CD14-positive monocyte (primary cell): ENCODE measurements at regions not wholly inside any gene's neighbourhood (a gene's known extent, or its start where the extent isn't known, plus 50 kb on each side); places are given as distances from the start of the nearest gene placed in this dataset.

Source experiments
- DNase-seq, 3 donors: peaks; one replicate each; pipeline ENCODE4 v3.0.0-alpha.2; 2011 to 2022
- H2AFZ ChIP-seq: 2 replicates; pipeline ENCODE4 v1.6.0; 2012; ENCODE audit warnings: mild to moderate bottlenecking, low read depth, low read length, inconsistent platforms; ENCODE audit not compliant: insufficient read depth, poor library complexity, severe bottlenecking
- H3K27ac ChIP-seq, 2 donors: 1 replicate in 1 of 2; 2 replicates in 1 of 2; pipeline ENCODE4 v1.5.1; 2012 to 2013; ENCODE audit warnings: low read length in 2 of 2, control low read depth in 1 of 2, inconsistent platforms in 1 of 2, low read depth in 1 of 2, mild to moderate bottlenecking in 1 of 2
- H3K27me3 ChIP-seq, 2 donors: one replicate each; pipeline versions ENCODE4 v1.6.0 to v1.6.1; 2011 to 2013; ENCODE audit warnings: low read length in 2 of 2; ENCODE audit not compliant: control insufficient read depth in 2 of 2, insufficient read depth in 2 of 2
- H3K36me3 ChIP-seq, 2 donors: replicated peaks in 1 of 2; 1 replicate in 1 of 2; 2 replicates in 1 of 2; pipeline versions ENCODE4 v1.5.1 to v1.6.1; 2012 to 2013; ENCODE audit warnings: low read length in 2 of 2, control low read depth in 1 of 2, inconsistent platforms in 1 of 2, mild to moderate bottlenecking in 1 of 2; ENCODE audit not compliant: insufficient read depth in 2 of 2, control insufficient read depth in 1 of 2
- H3K4me1 ChIP-seq, 2 donors: 1 replicate in 1 of 2; 2 replicates in 1 of 2; pipeline versions ENCODE4 v1.5.1 to v1.6.1; 2012 to 2013; ENCODE audit warnings: low read length in 2 of 2, control low read depth in 1 of 2, inconsistent platforms in 1 of 2, mild to moderate bottlenecking in 1 of 2, moderate library complexity in 1 of 2; ENCODE audit not compliant: insufficient read depth in 2 of 2, control insufficient read depth in 1 of 2
- H3K4me2 ChIP-seq: replicated peaks from 2 replicates; pipeline ENCODE3; 2012; ENCODE audit warnings: low read length, moderate library complexity, mild to moderate bottlenecking; ENCODE audit not compliant: poor library complexity, severe bottlenecking; ENCODE audit errors: extremely low read depth
- H3K4me3 ChIP-seq, 3 experiments: fragments of 200-600 bp in 1 of 3; sonication (generic) in 1 of 3; replicated peaks in 1 of 3; 1 replicate in 2 of 3; 2 replicates in 1 of 3; pipeline ENCODE4 v1.5.1; 2011 to 2013; ENCODE audit warnings: low read length in 3 of 3, mild to moderate bottlenecking in 3 of 3, control low read depth in 2 of 3, low read depth in 2 of 3, inconsistent platforms in 1 of 3, moderate library complexity in 1 of 3
- H3K79me2 ChIP-seq: 2 replicates; pipeline ENCODE4 v1.6.0; 2012; ENCODE audit warnings: mild to moderate bottlenecking, control low read depth, inconsistent platforms, low read length, moderate library complexity; ENCODE audit not compliant: insufficient read depth
- H3K9ac ChIP-seq: 2 replicates; pipeline ENCODE4 v1.6.0; 2017; ENCODE audit warnings: low read length, mild to moderate bottlenecking; ENCODE audit not compliant: insufficient read depth, poor library complexity, severe bottlenecking
- H3K9me3 ChIP-seq, 2 donors: replicated peaks in 1 of 2; 1 replicate in 1 of 2; 2 replicates in 1 of 2; pipeline versions ENCODE4 v1.5.1 to v1.6.1; 2012 to 2013; ENCODE audit warnings: low read length in 2 of 2, control low read depth in 1 of 2; ENCODE audit not compliant: control insufficient read depth in 1 of 2, insufficient read depth in 1 of 2
- H4K20me1 ChIP-seq: 2 replicates; pipeline ENCODE4 v1.6.0; 2012; ENCODE audit warnings: mild to moderate bottlenecking, low read length, control low read depth, moderate library complexity; ENCODE audit not compliant: insufficient read depth
- H3K27ac Mint-ChIP-seq, 7 donors: one replicate each; pipeline ENCODE4 v1.8.0; 2020; ENCODE audit warnings: mild to moderate bottlenecking in 7 of 7, mixed read lengths in 7 of 7, moderate library complexity in 6 of 7, inconsistent platforms in 2 of 7
- H3K27me3 Mint-ChIP-seq, 3 donors: one replicate each; pipeline ENCODE4 v1.8.0; 2021 to 2022; ENCODE audit warnings: low read depth in 3 of 3, mild to moderate bottlenecking in 3 of 3, mixed read lengths in 3 of 3, moderate library complexity in 3 of 3, inconsistent platforms in 1 of 3
- H3K36me3 Mint-ChIP-seq, 2 donors: one replicate each; pipeline ENCODE4 v1.8.0; 2020; ENCODE audit warnings: mixed read lengths in 2 of 2, inconsistent platforms in 1 of 2, mild to moderate bottlenecking in 1 of 2
- H3K4me1 Mint-ChIP-seq: one replicate; pipeline ENCODE4 v1.8.0; 2020; ENCODE audit warnings: mild to moderate bottlenecking, mixed read lengths
- H3K4me3 Mint-ChIP-seq, 2 donors: one replicate each; pipeline ENCODE4 v1.8.0; 2020; ENCODE audit warnings: mild to moderate bottlenecking in 2 of 2, mixed read lengths in 2 of 2, moderate library complexity in 1 of 2
- H3K9me3 Mint-ChIP-seq, 7 donors: one replicate each; pipeline ENCODE4 v1.8.0; 2020 to 2022; ENCODE audit warnings: mixed read lengths in 7 of 7, mild to moderate bottlenecking in 6 of 7, moderate library complexity in 6 of 7, inconsistent platforms in 2 of 7
- WGBS: methylation state at CpG from one replicate; pipeline ENCODE4 v1.1.5; 2013; ENCODE audit warnings: missing lambda C conversion rate; ENCODE audit not compliant: insufficient coverage; 5-methylcytosine and 5-hydroxymethylcytosine counted together
- intact Hi-C, 2 donors: fragments of 100-400 bp; cut with micrococcal nuclease; formaldehyde crosslinking; loops; one replicate each; pipeline versions ENCODE4 v1.15.0 to v1.15.1; 2023
- TF ChIP-seq, protein P1 (sequence below): fragments of 200-600 bp; IDR thresholded peaks from one replicate; pipeline ENCODE4 v1.8.0; 2022; ENCODE audit warnings: antibody characterized with exemption, mild to moderate bottlenecking

DNA sequence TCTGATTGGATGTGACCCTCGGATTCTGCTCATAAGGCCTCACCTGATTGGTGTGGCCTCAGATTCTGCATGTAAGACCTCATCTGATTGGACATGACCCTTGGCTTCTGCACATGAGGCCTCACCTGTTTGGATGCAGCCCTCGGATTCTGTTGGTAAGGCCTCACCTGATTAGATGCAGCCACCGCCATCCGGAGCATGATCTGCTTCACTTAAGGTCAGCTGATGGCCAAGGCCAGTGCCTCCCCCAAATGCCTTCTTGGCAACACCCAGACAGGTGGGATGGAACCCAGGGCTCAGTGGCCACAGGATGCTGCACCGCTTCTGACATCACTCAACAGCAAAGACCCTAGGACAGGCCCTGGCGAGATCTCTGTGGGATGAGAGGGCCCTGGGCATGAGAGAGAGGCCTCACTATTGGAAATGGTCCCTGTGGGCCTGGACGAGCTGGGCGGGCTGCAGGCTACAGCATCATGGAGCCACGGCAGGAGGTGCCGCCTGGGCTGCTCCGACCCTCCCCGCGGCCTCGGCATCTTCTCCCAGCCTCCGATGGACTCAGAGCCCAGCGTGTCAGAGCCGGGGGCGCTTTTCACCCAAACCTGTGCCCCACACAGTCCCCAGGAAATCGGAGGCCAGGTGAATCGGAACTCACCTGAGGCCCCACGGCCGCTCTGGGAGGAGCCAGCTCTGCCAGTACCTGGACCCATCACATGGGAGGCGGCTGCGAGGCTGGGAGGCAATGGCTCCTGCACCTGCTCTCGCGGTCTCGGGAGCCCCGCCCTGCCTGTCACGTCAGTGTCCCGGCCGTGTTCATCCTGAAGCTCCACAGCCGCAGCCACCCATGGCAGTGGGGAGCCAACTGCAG lies 60.9 kb upstream of the ZNF469 start:
- Histone ChIP-seq H3K4me1 (no peaks in the 10 kb centered on the region), H3K4me3 (no peak overlapping the region), H3K9me3 (peaks cover 0 to 11% of the 10 kb centered on the region in 2 donors), H3K4me2 (no peak overlapping the region), H3K27ac (no peak overlapping the region), H3K79me2 (no peaks in the 10 kb centered on the region), H3K36me3 (no peaks in the 10 kb centered on the region), H4K20me1 (no peaks in the 10 kb centered on the region), H2AFZ (no peak overlapping the region), H3K9ac (no peak overlapping the region), H3K27me3 (no peaks in the 10 kb centered on the region)
- Mint-ChIP-seq H3K4me1 (no peaks in the 10 kb centered on the region), H3K27ac (no peak overlapping the region), H3K9me3 (peaks cover 0 to 16% (median 5%) of the 10 kb centered on the region in 7 donors), H3K4me3 (no peak overlapping the region), H3K36me3 (no peaks in the 10 kb centered on the region), H3K27me3 (peaks cover 0 to 2% (median 0%) of the 10 kb centered on the region in 3 donors)
- DNase-seq = no peak
- 95% methylated on average over 31 of the region's 32 CpGs for WGBS
- intact Hi-C loops = no loop called here
- TF ChIP-seq, protein P1, sequence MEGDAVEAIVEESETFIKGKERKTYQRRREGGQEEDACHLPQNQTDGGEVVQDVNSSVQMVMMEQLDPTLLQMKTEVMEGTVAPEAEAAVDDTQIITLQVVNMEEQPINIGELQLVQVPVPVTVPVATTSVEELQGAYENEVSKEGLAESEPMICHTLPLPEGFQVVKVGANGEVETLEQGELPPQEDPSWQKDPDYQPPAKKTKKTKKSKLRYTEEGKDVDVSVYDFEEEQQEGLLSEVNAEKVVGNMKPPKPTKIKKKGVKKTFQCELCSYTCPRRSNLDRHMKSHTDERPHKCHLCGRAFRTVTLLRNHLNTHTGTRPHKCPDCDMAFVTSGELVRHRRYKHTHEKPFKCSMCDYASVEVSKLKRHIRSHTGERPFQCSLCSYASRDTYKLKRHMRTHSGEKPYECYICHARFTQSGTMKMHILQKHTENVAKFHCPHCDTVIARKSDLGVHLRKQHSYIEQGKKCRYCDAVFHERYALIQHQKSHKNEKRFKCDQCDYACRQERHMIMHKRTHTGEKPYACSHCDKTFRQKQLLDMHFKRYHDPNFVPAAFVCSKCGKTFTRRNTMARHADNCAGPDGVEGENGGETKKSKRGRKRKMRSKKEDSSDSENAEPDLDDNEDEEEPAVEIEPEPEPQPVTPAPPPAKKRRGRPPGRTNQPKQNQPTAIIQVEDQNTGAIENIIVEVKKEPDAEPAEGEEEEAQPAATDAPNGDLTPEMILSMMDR = no peak

DNA sequence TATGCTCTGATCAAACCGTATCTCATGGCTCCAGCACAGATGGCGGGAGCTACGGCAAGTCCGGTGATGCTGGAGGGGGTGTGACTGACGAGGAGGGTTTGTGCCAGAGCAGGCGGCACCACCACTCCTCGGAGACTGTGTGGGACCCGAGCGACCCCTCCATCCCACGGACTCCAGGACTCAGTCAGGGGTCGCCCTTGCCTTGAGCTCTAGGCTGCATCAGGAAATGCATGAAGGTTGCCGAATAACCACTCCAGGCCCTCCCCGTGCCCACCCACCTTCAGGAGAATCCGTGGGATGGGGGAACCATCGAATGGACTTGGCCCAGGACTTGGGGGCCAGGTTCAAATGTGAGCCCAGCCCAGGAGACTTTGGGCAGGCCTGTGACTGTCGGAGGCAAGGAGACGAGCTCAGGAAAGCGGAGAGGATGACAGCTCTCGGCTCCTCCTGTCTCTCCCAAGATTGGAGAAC lies 60.2 kb upstream of the ZNF469 start:
- no peaks in the 10 kb centered on the region for H4K20me1 ChIP-seq
- no peak overlapping the region for H3K9ac ChIP-seq
- H3K9me3 Mint-ChIP-seq = peaks cover 0 to 16% (median 5%) of the 10 kb centered on the region in 7 donors
- WGBS = 96% methylated on average over 16 of the region's 19 CpGs
- no peak overlapping the region for H3K4me3 Mint-ChIP-seq
- no peaks in the 10 kb centered on the region for H3K36me3 ChIP-seq
- H3K27ac Mint-ChIP-seq = no peak overlapping the region
- H3K4me2 ChIP-seq = no peak overlapping the region
- TF ChIP-seq, protein P1 = no peak
- no peak for DNase-seq
- H3K27ac ChIP-seq = no peak overlapping the region
- no peaks in the 10 kb centered on the region for H3K4me1 ChIP-seq
- H2AFZ ChIP-seq = no peak overlapping the region
- no peak overlapping the region for H3K4me3 ChIP-seq
- H3K36me3 Mint-ChIP-seq = no peaks in the 10 kb centered on the region
- no peaks in the 10 kb centered on the region for H3K4me1 Mint-ChIP-seq
- H3K79me2 ChIP-seq = no peaks in the 10 kb centered on the region
- peaks cover 0 to 2% (median 0%) of the 10 kb centered on the region in 3 donors for H3K27me3 Mint-ChIP-seq
- intact Hi-C loops = no loop called here
- H3K9me3 ChIP-seq = peaks cover 0 to 11% of the 10 kb centered on the region in 2 donors
- no peaks in the 10 kb centered on the region for H3K27me3 ChIP-seq
